ENCODE measurements at regions not wholly inside any gene's neighbourhood (a gene's known extent, or its start where the extent isn't known, plus 50 kb on each side); places are given as distances from the start of the nearest gene placed in this dataset.

DNA sequence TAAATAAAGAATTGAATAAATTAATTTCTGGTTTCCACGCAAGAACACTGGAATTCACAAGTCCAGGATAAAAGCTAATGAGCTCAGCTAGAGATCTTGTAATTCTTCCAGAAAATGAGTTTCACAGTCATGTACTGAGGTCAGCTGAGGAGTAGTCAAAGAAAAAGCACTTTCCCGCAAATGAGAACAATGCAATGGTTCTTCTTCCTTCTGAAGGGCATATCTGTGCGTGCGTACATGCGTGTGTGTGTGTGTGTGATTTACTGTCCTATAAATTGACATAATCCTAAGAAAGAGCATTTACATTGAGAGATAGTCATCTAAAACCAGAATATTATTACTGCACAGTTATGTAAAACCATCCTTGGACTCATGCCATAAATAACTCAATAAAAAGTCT, 968.9 kb upstream of the EYS start:
- no peak for DNase-seq

DNA sequence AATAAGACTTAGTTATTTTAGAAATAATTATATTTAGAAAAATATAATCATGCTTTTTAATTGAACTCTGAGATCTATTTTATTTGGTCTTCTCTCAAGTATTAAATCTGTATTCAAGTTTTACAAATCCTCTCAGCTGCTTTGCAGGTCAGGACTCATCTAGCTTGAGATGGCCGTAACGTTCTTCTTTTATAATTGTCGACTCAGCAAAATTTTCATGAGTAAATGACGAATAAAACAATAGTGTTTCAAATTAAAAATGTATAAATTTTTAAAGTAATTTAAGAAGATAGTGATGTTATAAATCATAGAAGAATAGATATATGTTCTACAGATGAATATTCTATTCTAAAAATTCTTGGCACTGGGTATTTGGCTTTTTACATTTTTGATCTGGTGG, 957.1 kb upstream of the EYS start:
- no peak for DNase-seq

DNA sequence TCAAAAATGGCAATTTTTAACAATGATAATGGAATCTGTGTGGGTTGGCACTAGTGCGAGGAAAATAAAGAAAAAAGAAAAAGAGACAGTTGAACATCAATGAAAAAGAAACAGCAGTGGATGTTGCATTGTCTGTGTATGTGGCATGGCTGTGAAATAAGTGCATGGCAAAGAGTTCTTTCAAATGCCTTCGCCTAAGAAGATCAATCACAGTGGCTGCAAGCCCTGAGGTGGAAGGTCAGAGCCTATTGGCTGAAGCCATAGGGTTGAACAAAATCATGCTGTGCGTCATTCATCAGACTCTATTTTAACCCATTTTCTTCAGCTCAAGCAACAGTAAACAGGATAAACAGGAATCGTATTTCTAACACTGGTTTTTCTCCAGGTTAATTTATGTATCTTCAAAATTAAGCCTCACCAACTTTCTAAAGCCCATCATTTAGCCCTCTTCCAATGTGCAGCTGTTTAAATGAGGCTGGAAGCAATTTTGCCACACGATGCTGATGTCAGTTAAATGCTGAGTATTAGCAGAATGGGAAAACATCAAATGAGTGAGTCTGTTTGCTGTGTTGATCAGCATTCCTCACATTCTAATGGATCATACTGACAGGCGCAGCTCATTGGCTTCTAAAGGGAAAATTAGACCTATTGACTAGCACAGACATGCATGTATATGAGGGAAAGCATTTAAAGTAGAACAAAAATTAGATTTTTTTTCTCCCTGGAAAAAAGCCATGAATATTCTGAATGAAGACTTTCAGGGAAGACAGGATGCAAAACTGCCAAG, 955.9 kb upstream of the EYS start:
- no peak for DNase-seq

GRCh38 chr6:66662196-66662595, 955.2 kb upstream of the EYS start:
- DNase-seq: no peak

GRCh38 chr6:66655420-66655819, 948.4 kb upstream of the EYS start:
- DNase-seq: no peak

DNA sequence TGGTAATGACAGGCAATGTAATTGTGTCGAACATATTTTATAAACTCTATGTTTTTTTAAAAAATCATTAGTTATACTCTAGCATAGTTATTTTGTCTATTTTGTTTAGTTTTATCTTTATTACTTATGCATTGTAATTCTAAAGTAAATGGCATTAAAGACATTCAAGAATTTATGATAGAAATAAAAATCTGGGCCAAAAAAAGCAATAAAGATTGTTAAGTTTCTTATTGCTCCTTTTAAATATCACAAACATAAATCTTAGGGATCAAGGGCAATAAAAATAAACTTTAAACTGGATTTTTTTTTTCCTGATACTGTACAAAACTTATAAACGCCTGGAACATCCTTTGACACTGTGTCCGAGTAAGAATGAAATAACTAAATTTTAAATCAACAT, 931.5 kb upstream of the EYS start:
- no peak for DNase-seq

- DNase-seq: no peak
Observed at GRCh38 chr6:66638099-66638498, 931.1 kb upstream of the EYS start.

DNA sequence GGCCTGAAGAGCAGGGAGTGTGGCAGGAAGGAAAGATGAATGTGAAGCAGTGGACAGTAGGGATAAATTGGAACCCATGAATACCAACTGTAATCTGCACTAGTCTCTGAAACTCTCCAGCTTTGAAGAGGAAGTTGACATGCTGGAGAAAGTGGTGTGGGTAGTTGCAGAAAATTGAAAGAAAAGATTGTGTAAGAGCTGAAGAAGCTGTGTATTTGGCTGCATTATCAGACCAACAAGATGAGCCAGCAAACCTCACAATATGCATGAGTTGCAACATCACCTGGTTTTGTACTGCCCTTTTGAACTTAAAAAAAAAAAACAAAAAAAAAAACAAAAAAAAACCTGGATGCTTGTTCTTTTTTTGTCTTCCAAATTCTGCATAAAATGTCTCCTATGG, 921.9 kb upstream of the EYS start:
- no peak for DNase-seq

- no peak for DNase-seq
Observed at GRCh38 chr6:66623050-66623449, 916.0 kb upstream of the EYS start.

DNA sequence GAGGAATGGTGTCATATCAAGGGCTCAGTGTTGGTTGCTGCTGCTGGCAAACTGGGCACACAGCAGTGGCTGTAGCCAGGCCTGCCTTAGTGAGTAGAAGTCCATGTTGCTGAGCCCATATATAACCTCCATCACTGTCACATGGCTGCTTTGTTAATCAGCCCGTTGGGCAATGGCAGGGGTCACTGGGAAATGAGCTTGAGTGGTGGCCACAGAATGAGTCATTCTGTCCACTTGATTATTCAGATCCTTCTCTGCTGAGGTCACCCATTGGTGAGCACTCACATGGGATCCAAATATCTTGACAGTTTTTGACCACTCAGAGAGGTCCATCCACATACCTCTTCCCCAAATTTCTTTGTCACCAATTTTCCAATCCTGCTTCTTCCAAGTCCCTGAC, 898.9 kb upstream of the EYS start:
- no peak for DNase-seq

- DNase-seq: no peak
Observed at GRCh38 chr6:66605011-66605410, 898.0 kb upstream of the EYS start.

GRCh38 chr6:66599541-66599940, 892.5 kb upstream of the EYS start:
- no peak for DNase-seq

DNA sequence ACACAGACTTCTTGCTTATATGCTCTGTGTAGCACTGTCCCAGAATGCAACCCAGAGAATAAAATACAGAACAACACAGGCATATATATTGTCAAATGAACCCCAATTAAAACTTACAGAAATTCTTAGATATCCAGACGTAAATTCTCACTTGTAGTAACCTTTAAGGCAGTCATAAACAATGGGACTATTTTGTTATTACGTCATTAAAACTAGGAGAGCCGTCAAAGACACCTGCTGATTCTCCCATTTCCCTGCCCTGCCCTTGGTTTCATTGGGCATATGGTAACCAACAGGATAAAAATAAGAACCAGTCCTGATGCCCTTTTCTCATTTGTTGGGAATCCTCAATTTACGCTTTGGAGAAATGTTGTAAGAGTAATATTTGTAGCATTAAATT, 871.3 kb upstream of the EYS start:
- no peak for DNase-seq

GRCh38 chr6:66568271-66568670, 861.2 kb upstream of the EYS start:
- DNase-seq: no peak

DNA sequence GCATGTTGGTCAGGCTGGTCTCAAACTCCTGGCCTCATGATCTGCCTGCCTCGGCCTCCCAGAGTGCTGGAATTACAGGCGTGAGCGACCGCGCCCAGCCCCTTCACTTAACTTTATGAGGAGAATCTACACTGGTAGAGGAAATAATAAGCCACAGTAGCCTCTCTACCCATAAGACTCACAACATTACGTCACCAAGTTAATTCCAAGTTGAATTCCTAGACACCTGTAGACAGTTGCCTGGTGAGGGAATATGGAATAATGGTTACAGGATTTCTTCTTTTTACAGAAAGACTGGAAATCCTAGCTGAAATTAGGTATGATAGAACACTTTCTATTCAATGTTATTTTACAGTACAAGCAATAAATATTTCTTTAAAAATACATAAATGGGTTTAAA, 854.5 kb upstream of the EYS start:
- no peak for DNase-seq

DNA sequence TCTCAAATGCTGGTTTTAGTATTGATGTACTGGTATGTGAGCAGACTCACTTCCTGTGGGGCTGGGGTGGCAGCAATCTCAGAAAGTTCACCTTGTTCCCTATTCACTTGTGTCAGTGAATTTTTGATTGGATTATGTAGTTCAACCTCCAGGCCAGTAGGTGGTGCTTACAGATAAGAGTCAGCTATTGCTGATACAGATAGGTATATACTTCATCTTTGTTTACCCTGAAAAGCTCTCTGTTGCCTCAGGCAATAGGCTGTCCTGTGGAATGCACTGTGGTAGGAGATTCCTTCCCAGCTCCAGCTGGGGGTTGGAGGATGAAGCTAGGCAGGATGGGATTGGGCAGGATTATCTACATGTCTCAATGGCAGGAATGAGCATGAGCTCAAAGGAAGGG, 851.2 kb upstream of the EYS start:
- no peak for DNase-seq

DNA sequence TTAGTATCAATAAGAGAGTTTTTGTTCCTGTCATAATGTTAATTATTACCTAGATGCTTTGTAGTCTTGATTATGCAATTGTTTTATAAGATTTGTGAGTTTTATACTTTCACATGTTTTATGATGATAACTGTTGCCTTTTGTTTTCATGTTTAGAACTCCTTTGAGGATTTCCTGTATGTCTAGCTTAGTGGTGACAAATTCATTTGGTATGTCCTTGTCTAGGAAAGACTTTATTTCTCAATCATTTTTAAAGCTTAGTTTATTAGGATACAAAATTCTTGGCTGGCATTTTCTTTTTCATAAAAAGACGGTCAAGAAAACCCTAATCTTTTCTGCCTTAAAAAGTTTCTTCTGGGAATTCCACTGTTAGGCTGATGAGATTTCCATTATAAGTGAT, 849.9 kb upstream of the EYS start:
- no peak for DNase-seq

DNA sequence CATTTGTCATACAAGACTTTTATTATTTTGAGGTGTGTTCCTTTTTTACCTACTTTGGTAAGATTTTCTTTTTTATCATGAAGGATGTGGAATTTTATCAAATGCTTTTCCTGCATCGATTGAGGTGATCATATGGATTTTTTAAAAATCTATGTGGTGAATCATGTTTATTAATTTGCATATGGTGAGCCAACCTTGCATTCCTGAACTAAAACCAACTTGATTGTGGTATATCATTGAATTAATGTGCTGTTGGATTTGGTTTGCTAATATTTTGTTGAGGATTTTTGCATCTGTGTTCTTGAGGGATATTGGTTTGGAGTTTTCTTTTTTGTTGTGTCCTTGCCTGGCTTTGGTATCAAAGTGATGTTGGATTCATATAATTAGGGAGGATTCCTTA, 848.1 kb upstream of the EYS start:
- DNase-seq: no peak

- DNase-seq: no peak
Observed at GRCh38 chr6:66553441-66553840, 846.4 kb upstream of the EYS start.

GRCh38 chr6:66538551-66539135, 831.6 kb upstream of the EYS start:
- DNase-seq: no peak

DNA sequence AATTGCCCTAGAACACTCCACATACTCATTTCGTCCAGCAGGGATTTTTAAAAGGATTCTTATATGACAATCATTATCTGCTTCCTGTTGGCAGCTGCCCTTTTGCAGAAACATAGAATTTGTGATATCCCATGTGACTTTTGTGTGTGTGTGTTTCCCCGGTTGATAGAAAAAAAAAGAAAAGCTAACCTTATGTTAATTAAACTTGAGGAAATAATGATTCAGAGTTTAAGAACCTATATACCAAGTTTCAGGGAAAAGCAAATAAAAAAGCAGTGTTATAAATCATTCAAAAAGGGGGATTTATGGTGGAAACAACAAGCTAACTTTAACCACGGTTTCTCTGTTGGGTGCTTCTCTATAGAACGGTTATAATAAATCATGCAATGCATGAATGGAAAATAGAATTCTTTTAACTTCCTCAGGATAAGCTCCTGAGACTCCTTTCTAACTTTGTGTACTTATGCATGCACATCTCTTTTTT, 826.9 kb upstream of the EYS start:
- no peak for DNase-seq

DNA sequence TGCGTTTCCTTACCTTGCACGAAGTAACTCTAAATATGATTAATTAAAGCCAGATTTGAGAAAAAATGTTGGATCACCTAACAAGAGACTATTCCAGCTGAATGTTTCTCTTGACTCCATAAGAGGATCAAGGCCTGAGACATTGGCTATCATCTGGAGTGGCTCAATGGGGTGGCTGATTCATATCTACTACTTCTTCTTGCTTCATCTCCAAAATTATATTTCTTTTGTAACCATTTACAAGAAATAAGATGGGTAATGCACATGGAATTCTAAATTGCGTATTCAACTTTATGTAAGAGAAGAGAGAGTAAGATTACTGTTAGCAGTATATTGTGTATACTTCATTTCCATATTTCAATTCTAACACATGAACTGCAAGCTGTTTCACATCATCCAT, 819.0 kb upstream of the EYS start:
- DNase-seq: no peak

- DNase-seq: no peak
Observed at GRCh38 chr6:66522864-66523263, 815.8 kb upstream of the EYS start.

DNA sequence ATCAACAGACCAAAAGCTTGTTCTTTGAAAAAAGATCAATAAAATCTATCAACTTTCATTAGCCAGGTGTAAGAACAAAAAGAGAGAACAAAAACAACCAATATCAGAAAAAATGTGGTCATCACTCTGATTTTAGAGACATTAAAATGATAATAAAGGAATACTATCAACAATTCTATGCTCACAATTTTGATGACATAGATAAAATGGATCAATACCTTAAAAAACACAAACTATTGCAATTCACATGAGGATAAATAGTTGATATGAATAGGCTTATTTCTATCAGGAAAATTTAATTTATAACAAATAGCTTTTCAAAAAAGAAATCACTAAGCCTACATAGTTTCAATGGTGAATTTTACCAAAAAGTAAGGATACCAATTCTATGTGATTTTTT, 809.4 kb upstream of the EYS start:
- DNase-seq: no peak

DNA sequence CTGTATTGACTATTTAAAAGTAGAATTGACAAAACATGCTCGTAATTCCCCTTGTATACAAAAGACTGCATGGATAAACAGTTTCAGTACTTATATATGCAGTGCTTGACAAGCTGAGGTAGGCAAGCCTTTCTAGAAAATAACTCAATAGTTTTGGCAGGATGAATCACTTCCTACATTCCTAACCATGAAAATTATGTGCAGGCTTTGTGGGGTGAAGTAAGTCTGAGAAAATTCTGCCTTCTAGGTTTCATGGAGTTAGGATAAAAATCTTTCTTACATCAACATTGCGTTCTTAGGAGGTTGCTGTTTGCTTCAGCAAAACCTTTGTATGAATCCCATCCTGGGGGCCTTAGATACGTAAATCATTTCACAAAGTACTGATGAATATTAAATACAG, 801.4 kb upstream of the EYS start:
- no peak for DNase-seq

All from CD4-positive, alpha-beta T cell treated with Interleukin-12 subunit alpha and Interleukin-12 subunit beta, for 1 hour (primary cell).